Left renal pelvis (tissue), 4 donors: ENCODE measurements at regions not wholly inside any gene's neighbourhood (a gene's known extent, or its start where the extent isn't known, plus 50 kb on each side); places are given as distances from the start of the nearest gene placed in this dataset.
"Not testable (repeated sequence)": the region's sequence is repeated elsewhere in the genome, so short reads cannot be mapped to it uniquely, and the experiment has no call there.

ENCODE experiments used
- DNase-seq, 4 donors: peaks; one replicate each; pipeline ENCODE4 v3.0.0-alpha.2; 2013; ENCODE audit warnings: low read depth in 4 of 4, low spot score in 3 of 4

DNA sequence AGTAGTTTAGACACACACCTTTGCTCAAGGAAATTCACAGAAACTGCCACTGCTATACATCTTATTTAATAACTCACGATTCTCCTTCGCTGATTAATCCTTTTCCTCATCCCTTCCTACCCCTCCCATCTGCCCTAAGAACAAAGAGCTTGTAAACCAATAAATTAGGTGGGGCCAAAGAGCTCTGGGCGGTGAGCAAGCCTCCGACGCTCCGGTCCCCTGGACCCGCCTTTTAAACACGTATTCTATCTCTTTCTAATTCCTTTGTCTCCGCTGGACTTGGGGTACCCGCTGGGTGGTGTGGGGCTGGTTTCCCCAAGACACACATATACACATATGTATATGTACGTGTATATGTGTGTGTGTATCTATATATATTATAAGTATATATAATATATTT, 803.2 kb upstream of the CA10 start:
- DNase-seq = not testable (repeated sequence)

DNA sequence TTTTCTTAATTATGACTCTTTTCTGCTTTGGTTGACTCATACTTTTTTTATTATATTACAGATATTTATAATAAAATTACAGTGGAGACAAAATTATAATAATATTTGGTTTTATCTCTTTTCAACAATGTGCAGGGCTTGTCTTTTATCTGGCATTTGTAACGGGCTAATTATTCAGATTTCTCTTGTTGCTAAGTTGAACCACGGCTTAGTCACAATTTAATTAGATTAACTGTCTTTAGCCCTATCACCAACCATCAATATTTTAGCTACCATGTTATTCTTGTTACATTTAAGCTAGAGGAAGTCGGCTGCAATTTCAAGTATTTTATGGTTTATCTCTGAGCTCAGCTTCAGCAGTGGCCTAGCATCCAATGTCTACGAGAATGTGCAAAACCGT, 798.9 kb upstream of the CA10 start:
- DNase-seq = no peak

DNA sequence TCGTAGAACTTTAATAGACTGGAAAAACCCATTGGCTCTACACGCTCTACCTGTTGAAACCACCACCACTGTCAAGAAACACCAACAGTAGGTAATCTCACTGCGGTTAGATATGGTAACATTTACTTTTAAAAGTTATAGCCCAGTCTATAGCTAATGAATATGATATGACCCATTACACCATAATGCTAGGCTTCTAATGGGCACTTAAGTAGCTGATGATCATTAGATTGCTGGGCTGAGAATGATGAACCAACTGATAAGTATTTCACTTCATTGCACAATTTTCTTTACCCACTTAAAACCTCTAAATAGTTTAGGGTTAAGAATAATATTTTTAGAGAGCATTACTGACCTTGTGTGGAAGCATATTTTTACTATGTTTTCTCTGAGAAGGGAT, 788.9 kb upstream of the CA10 start:
- no peak for DNase-seq

DNA sequence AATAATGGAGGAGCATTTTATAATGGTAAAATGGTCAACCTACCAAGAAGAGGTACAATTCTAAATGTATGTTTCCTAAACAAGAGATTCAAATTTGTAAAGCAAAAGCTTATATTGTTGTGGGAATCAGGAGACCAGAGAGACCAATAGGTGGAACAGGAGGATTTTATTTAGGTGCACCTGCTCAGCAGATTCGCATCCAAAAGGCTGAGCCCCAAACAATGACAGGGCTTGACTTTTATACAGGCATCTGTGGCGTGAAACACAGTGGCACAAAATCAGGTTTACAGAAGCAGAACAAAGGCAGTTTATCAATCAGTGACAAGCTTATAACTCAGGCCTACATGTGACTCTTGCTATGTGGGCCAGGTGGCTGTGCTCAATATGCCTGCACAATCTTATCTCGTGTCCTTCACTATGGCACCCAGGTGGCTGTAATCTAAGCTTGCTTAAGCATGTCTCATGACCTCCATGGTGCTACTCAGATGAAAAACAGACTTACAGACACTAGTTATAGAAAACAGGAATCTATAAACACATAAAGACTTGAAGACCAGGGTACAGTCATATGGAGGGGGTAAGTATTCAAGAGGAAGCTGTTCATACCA, 780.2 kb upstream of the CA10 start:
- DNase-seq = no peak

DNA sequence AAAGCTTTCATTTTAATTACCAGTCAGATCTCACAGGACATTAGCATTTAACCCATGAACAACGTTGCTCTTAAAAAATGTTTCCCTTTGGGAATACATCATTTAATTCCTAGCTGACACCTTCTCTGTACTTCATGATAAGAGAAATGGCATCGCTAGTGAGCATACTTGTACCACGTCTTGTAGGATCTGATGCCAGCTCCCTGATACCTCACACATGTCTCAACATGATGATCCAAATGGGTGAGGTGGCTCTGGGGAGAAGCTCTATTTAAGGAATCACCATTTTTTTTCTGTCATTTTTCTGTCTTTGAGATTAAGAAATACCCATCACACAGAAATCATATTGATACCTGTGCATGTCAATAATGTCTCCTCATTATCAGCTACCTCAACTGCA, 772.1 kb upstream of the CA10 start:
- no peak for DNase-seq

DNA sequence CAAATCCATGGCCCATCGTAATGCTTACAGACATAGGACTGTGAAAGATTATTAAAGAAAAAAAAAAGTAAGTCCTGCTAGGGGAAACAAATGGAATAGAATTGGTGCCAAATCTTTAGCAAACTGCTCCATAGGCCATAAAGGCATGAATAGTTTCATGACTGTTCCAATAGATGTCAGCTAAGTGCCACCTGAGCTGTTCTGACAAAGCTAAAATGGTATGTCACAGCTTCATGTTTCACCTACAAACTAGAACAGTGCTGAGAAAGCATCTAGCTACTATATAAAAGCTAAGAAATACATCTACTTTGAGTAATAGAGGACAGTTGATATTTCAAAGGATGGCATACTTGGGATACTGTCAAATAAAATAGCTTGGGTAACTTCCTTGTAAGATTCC, 771.6 kb upstream of the CA10 start:
- no peak for DNase-seq

DNA sequence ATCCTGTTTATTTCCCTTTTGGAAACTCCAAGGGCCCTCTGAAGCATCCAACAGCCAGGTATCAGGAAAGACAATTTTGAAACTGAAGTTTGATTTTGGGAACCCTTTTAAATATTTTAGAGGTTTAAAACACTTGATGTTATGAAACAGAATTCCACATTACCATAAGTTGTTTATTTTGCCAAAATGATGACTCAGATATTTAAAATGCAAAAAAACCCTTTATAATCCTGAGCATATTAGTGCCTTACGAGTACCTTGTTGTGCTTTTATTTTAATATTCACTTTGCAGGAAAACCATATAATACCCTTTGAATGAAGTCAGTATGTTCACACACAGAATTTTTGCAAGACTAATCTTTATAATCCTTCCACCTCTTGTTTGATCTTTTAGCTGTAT, 765.1 kb upstream of the CA10 start:
- DNase-seq = no peak

DNA sequence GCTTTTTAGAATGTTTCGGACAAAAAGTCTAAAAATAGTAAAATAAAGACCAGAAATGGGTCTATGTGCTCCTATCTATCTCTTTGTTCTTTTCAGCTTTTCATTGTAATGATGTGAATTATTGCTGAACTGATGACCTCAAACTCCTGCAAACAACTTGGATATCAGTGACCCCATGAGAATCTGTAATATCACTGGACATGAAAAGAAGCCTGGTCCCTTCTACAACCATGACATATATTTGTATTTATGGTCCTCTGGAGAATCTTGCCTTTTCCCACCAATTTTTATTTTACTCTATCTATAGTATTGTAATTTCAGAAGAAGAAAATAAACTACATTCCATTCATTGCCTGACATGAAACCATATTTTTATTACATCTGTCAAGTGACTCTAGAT, 740.7 kb upstream of the CA10 start:
- DNase-seq = no peak

DNA sequence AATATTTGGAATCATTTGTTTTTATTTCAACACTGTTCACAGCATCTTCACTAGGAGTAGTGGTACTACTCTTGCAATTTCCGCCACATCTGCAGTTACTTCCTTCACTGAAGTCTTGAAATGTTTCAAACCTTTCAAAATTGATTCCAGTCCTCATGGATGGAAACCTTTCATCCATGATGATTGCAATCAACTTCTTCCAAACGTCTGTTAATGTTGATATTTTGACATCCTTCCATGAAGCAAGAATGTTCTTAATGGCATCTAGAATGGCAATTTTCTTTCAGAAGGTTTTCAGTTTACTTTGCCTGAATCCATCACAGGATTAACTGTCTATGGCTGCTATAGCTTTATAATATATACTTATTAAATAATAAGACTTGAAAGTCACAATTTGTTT, 736.8 kb upstream of the CA10 start:
- no peak for DNase-seq

DNA sequence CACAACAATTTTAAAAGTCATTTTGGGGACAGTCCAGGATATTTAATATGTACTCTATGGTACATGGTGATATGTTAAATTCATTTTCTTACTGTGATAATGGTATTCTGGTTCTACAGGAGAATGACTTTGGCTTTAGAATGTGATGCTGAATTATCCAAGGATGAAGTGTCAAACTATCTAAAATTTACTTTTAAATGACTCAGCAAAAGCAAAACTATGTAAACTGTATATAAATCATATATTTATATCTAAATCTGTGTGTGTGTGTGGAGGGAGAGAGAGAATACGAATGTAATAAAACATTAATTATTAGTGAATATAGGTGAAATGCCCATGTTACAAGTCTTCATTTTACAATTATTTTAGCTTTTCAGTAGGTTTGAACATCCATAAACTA, 733.8 kb upstream of the CA10 start:
- no peak for DNase-seq

DNA sequence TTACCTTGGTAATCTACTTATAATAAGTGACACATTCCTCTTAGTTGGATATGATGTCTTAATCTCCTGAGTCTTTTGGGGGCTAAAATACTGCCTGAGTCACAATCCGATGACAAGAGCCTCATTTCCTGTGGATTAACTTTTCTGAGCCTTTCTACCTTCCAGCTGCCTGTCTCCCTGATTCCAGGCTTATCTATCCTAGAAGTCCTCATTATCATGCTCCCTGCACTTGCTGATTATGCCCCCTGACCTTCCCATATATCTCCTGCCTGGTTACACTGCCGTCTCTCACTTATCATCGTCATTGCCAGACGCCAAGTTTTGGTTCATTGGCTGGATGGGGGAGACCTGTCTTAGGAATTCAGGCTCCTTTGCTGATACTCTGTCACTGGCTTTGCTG, 727.4 kb upstream of the CA10 start:
- no peak for DNase-seq

DNA sequence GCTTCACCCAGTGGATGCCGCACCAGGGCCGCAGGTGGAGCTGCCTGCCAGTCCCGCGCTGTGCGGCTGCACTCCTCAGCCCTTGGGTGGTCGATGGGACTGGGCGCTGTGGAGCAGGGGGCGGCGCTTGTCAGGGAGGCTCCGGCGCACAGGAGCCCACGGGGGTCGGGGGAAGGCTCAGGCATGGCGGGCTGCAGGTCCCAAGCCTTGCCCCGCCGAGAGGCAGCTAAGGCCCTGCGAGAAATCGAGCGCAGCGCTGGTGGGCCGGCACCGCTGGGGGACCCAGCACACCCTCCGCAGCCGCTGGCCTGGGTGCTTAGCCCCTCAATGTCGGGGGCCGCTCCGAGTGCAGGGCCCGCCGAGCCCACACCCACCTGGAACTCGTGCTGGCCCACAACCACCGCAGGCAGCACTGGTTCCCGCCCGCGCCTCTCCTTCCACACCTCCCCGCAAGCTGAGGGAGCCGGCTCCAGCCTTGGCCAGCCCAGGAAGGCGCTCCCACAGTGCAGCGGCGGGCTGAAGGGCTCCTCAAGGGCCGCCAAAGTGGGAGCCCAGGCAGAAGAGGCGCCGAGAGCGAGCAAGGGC, 725.5 kb upstream of the CA10 start:
- DNase-seq = not testable (repeated sequence)

DNA sequence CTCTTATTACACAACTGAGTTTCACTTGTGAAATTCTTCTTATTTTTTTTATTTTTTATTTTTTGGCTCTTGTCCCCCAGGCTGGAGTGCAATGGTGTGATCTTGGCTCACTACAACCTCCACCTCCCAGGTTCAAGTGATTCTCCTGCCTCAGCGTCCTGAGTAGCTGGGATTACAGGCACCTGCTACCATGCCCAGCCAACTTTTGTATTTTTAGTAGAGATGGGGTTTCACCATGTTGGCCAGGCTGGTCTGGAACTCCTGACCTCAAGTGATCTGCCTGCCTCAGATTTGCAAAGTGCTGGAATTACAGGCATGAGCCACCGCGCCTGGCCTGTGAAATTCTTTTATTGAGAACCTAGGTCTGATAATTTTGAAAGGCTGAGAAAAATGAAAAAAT, 688.3 kb upstream of the CA10 start:
- not testable (repeated sequence) for DNase-seq

DNA sequence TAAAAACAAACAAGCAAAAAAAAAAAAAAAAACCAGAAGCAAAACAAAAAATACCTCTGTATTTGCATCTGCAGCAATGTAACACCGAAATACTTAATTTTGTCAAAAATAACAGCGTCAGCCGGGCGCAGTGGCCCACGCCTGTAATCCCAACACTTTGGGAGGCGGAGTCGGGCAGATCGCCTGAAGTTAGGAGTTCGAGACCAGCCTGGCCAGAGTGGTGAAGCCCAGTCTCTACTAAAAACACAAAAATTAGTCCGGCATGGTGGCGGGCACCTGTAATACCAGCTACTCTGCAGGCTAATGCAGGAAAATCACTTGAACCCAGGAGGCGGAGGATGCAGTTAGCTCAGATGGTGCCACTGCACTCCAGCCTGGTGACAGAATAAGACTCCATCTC, 683.5 kb upstream of the CA10 start:
- DNase-seq = no peak

DNA sequence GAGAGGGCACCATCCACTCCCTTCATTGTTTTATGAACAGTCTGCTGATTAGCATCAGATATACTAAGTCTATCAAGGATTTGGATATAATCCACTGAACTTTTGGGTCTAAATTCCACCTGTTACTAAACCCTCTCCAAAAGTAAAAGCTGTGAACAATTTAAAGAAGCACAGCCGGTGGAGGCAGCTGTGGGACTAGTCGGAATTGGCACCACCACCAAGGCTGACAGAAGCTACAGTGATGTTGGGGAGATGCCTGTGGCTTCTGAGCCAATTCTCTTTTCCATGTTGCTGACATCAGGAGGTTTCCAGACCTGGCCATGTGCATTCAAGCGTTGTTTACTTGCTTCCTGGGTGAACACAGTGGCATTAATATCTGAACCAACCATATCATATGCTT, 679.0 kb upstream of the CA10 start:
- DNase-seq = no peak

DNA sequence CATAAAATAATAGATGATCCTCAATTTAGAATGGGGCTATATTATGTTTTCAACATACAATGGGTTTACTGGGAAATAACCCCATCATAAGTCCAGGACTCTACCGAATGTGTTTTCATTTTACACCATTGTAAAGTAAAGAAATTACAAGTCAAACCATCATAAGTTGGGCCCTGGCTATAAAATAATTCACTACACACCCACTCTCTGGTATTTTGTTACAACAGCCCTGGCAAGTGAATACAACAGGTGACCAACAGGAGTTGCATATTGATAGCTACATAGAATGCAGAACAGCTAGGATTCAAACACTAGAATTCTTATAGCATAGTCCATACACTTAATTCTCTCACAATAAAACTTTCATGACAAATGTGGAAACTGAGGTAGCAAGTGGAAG, 673.0 kb upstream of the CA10 start:
- DNase-seq = no peak

DNA sequence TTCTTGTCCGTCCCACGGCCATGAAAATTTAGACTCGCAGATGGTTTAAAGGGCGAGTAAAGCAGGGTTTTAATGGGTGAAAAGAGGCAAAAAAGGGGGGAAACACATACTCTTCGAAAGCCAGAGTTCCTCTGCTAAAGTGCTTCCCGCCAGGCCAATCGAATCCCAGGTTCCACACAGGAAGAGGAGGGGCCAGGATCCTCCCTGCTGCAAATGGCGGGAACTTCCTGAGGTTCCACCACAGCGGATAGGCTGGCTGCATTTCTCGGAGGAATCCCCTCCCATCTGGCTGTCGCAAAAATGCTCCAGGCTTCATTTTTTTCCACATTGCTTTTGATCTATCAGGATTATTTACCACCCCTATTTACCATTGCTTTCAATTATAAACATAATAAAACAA, 670.1 kb upstream of the CA10 start:
- no peak for DNase-seq

DNA sequence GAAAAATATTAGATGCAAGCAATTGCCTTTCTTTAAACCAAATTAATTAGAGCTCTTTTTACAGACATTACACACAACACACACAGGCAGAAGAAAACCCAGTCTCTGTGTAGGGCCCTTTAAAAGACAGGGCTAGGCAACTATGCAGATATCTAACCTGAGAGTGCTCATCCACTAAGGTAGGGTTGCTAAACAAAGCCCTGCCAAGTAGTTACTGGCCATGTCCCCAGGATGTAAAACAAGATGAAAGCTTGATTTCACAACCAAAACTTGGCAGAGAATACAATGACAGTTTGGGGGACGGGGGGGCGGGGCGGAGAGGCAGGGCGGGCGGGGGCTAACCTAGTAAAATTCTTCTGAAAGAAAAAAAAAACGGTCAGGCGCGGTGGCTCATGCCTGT, 669.0 kb upstream of the CA10 start:
- DNase-seq = no peak

DNA sequence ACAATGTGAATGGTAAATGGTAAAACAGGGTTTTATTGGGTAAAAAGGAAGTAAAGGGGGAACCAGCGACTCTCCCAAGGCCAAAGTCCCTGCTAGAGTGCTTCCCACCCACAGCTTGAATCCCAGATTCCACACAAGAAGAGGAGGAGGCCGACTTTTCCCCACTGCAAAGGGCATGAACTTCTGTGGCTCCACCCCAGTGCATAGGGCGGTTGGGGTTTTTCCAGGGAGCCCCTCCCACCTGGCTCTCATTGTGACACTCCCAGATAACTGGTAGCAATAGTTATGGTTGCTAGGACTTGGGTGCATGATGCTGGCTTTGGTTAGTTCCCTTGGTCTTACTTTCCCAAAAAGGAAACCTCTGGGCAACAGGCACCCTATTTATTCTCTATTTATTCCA, 666.0 kb upstream of the CA10 start:
- DNase-seq = no peak

DNA sequence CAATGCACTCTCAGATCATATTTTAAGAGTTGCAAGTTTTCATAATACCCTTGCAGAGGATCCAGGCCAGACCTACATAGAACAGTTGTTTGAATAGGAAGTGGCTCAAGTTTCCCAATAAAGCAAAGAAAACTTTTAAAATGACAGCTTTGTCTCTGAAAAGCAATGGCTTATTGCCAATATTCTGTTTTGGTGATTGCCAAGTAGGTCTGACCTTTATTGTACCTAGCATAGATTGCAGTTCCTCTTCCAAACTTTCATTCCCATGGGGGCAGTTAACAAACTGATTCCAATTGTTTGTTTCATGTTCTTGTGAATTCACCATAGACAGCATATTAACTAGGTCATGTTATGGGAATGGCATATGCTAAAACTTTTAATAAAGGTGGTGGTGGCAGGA, 664.6 kb upstream of the CA10 start:
- DNase-seq = no peak

DNA sequence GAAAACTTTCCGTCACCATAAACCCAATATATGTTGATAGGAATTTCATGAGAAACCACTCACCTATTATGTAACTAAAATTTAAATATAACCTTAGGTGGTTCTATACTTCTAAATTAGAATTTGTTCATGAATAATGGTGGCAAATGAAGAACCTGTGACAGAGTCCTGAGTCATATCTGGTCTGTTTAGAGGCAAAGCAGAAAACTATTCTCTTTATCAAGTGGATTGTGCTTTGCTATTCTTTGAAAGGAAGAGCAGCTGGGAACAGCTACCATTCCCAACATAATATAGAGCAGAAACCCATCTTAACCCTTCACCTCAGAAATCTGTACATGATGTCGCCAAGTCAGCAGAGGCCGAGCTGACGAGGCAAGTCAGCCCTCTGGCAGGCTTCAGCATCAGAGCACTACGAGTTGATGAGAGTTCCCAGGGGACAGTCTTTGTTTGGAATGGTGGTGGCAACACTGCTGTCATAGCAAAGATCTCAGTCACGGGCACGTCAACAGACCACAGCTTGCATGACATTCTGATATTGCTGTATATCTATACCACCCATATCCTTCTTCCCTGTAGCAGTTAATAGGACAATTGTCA, 631.9 kb upstream of the CA10 start:
- DNase-seq = no peak

DNA sequence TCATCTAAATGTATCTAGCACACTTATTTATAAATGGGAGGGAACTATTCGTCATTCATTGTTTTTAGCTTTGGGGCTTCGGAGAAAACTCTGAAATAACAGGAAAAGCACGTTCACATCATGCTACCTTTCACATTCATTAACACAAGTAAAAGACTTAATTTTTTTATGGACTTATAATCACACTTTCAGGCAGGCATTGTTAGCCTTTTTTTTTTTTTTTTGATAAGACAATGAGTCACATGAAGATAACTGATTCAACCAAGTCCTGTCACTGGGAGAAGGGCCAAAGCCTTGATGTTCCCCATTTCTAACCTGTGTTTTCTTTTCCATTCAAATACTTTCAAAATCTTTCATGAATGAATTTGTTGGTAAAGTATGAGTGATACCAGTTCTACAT, 631.3 kb upstream of the CA10 start:
- no peak for DNase-seq

DNA sequence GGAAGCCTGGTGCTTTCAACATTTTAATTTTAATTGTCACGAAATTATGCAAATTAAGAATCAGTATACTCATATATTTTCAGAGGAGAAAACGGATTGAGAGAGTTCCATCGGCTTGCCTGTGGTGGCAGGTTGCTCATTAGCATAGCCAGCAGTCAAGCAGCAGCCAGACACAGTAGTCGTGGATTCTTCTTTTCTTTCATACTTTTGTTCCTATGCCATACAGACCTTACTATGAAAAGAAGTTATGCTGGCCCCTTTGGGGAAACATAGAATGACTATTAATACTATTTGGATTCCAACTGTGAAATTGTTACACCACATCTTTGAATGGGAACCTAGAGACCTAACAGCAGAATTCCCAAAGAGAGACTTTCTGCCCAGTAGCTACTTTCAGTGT, 617.7 kb upstream of the CA10 start:
- DNase-seq = no peak
